ENCODE measurements at regions not wholly inside any gene's neighbourhood (a gene's known extent, or its start where the extent isn't known, plus 50 kb on each side); places are given as distances from the start of the nearest gene placed in this dataset.
"Not testable (repeated sequence)": the region's sequence is repeated elsewhere in the genome, so short reads cannot be mapped to it uniquely, and the experiment has no call there.

DNA sequence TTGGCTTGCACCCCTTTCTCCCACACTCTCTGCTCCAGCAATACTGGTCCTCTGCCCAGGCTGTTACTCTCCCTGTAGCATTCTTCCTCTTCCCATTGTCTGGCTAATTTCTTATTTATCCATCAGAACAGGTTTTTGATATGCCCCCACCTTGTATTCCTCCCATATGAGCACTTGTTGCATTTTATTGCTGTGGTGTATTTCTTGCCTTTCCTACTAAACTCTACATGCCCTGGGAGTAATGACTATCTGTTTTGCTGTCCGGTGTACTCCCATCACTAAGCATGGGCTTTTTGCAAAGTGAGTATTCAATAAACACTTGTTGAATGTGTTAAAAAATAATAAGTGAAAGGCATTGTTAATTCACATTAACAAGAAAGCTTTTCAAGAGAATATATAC is 104.3 kb upstream of the RANBP3L start:
- no peak overlapping the region for H3K4me3 ChIP-seq (replicated peaks in 1 of 3; ENCODE audit: low read depth in 2 of 3, low read length in 3 of 3)
- H3K4me3 Mint-ChIP-seq = no peak overlapping the region
- TF ChIP-seq, protein P1, sequence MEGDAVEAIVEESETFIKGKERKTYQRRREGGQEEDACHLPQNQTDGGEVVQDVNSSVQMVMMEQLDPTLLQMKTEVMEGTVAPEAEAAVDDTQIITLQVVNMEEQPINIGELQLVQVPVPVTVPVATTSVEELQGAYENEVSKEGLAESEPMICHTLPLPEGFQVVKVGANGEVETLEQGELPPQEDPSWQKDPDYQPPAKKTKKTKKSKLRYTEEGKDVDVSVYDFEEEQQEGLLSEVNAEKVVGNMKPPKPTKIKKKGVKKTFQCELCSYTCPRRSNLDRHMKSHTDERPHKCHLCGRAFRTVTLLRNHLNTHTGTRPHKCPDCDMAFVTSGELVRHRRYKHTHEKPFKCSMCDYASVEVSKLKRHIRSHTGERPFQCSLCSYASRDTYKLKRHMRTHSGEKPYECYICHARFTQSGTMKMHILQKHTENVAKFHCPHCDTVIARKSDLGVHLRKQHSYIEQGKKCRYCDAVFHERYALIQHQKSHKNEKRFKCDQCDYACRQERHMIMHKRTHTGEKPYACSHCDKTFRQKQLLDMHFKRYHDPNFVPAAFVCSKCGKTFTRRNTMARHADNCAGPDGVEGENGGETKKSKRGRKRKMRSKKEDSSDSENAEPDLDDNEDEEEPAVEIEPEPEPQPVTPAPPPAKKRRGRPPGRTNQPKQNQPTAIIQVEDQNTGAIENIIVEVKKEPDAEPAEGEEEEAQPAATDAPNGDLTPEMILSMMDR (IDR thresholded peaks at IDR 0.05) = no peak
- H3K27me3 ChIP-seq (ENCODE audit: control insufficient read depth in 2 of 2, insufficient read depth in 2 of 2, low read length in 2 of 2) = no peaks in the 10 kb centered on the region
- intact Hi-C loops (cut with micrococcal nuclease) = no loop called here
- H3K4me2 ChIP-seq (replicated peaks; ENCODE audit: extremely low read depth, low read length, poor library complexity, severe bottlenecking) = no peak overlapping the region
- peaks cover 0 to 5% (median 0%) of the 10 kb centered on the region in 7 donors for H3K9me3 Mint-ChIP-seq
- H4K20me1 ChIP-seq (ENCODE audit: insufficient read depth, low read length) = no peaks in the 10 kb centered on the region
- no peak overlapping the region for H2AFZ ChIP-seq (ENCODE audit: insufficient read depth, low read depth, low read length, poor library complexity, severe bottlenecking)
- no peak overlapping the region for H3K9ac ChIP-seq (ENCODE audit: insufficient read depth, low read length, poor library complexity, severe bottlenecking)
- H3K4me1 Mint-ChIP-seq = peaks cover 38% of the 10 kb centered on the region
- peaks cover 18 to 19% of the 10 kb centered on the region in 2 donors for H3K4me1 ChIP-seq (ENCODE audit: control insufficient read depth in 1 of 2, insufficient read depth in 2 of 2, low read length in 2 of 2)
- no peaks in the 10 kb centered on the region for H3K79me2 ChIP-seq (ENCODE audit: insufficient read depth, low read length)
- H3K36me3 Mint-ChIP-seq = no peaks in the 10 kb centered on the region
- H3K36me3 ChIP-seq (replicated peaks in 1 of 2; ENCODE audit: control insufficient read depth in 1 of 2, insufficient read depth in 2 of 2, low read length in 2 of 2) = no peaks in the 10 kb centered on the region
- no CpG with 5 or more reads among the region's 1 CpG for WGBS (ENCODE audit: insufficient coverage)
- DNase-seq = no peak
- H3K27ac Mint-ChIP-seq = no peak overlapping the region
- H3K27me3 Mint-ChIP-seq (ENCODE audit: low read depth in 3 of 3) = peaks cover 0 to 1% (median 0%) of the 10 kb centered on the region in 3 donors
- H3K27ac ChIP-seq (ENCODE audit: low read depth in 1 of 2, low read length in 2 of 2) = no peak overlapping the region
- no peaks in the 10 kb centered on the region for H3K9me3 ChIP-seq (replicated peaks in 1 of 2; ENCODE audit: control insufficient read depth in 1 of 2, insufficient read depth in 1 of 2, low read length in 2 of 2)

GRCh38 chr5:36407396-36407795 is 105.7 kb upstream of the RANBP3L start:
- no peaks in the 10 kb centered on the region for H4K20me1 ChIP-seq (ENCODE audit: insufficient read depth, low read length)
- H3K4me3 ChIP-seq (replicated peaks in 1 of 3; ENCODE audit: low read depth in 2 of 3, low read length in 3 of 3) = no peak overlapping the region
- no CpG with 5 or more reads among the region's 2 CpGs for WGBS (ENCODE audit: insufficient coverage)
- no peak overlapping the region for H3K9ac ChIP-seq (ENCODE audit: insufficient read depth, low read length, poor library complexity, severe bottlenecking)
- no peaks in the 10 kb centered on the region for H3K27me3 ChIP-seq (ENCODE audit: control insufficient read depth in 2 of 2, insufficient read depth in 2 of 2, low read length in 2 of 2)
- Mint-ChIP-seq H3K27ac (no peak overlapping the region), H3K4me1 (peaks cover 39% of the 10 kb centered on the region), H3K9me3 (peaks cover 0 to 5% (median 2%) of the 10 kb centered on the region in 7 donors), H3K36me3 (no peaks in the 10 kb centered on the region), H3K4me3 (no peak overlapping the region), H3K27me3 (ENCODE audit: low read depth in 3 of 3) (peaks cover 0 to 1% (median 0%) of the 10 kb centered on the region in 3 donors)
- H3K9me3 ChIP-seq (replicated peaks in 1 of 2; ENCODE audit: control insufficient read depth in 1 of 2, insufficient read depth in 1 of 2, low read length in 2 of 2) = no peaks in the 10 kb centered on the region
- no peak overlapping the region for H3K4me2 ChIP-seq (replicated peaks; ENCODE audit: extremely low read depth, low read length, poor library complexity, severe bottlenecking)
- H2AFZ ChIP-seq (ENCODE audit: insufficient read depth, low read depth, low read length, poor library complexity, severe bottlenecking) = no peak overlapping the region
- H3K36me3 ChIP-seq (replicated peaks in 1 of 2; ENCODE audit: control insufficient read depth in 1 of 2, insufficient read depth in 2 of 2, low read length in 2 of 2) = no peaks in the 10 kb centered on the region
- intact Hi-C loops (cut with micrococcal nuclease) = no loop called here
- TF ChIP-seq, protein P1 (IDR thresholded peaks at IDR 0.05) = no peak
- H3K79me2 ChIP-seq (ENCODE audit: insufficient read depth, low read length) = no peaks in the 10 kb centered on the region
- peaks cover 18 to 19% of the 10 kb centered on the region in 2 donors for H3K4me1 ChIP-seq (ENCODE audit: control insufficient read depth in 1 of 2, insufficient read depth in 2 of 2, low read length in 2 of 2)
- H3K27ac ChIP-seq (ENCODE audit: low read depth in 1 of 2, low read length in 2 of 2) = no peak overlapping the region
- no peak for DNase-seq

DNA sequence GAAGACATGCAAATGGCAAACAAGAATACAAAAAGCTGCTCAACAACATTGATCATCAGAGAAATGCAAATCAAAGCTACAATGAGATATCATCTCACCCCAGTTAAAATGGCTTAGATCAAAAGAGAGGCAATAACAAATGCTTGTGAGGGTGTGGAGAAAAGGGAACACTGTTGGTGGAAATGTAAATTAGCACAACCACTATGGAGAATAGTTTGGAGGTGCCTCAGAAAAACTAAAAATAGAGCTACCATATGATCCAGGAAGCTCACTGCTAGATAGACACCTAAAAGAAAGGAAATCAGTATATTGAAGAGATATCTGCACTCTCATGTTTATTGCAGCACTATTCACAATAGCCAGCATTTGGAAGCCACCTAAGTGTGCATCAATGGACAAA is 108.0 kb upstream of the RANBP3L start:
- H3K27ac Mint-ChIP-seq; H3K4me2 ChIP-seq (replicated peaks; ENCODE audit: extremely low read depth, low read length, poor library complexity, severe bottlenecking); H3K79me2 ChIP-seq (ENCODE audit: insufficient read depth, low read length); H3K4me3 Mint-ChIP-seq; H3K9me3 Mint-ChIP-seq; H3K4me1 ChIP-seq (ENCODE audit: control insufficient read depth in 1 of 2, insufficient read depth in 2 of 2, low read length in 2 of 2); H4K20me1 ChIP-seq (ENCODE audit: insufficient read depth, low read length); H3K27me3 ChIP-seq (ENCODE audit: control insufficient read depth in 2 of 2, insufficient read depth in 2 of 2, low read length in 2 of 2); H2AFZ ChIP-seq (ENCODE audit: insufficient read depth, low read depth, low read length, poor library complexity, severe bottlenecking); H3K4me3 ChIP-seq (replicated peaks in 1 of 3; ENCODE audit: low read depth in 2 of 3, low read length in 3 of 3); H3K9me3 ChIP-seq (replicated peaks in 1 of 2; ENCODE audit: control insufficient read depth in 1 of 2, insufficient read depth in 1 of 2, low read length in 2 of 2); DNase-seq; H3K27me3 Mint-ChIP-seq (ENCODE audit: low read depth in 3 of 3); H3K27ac ChIP-seq (ENCODE audit: low read depth in 1 of 2, low read length in 2 of 2); H3K36me3 Mint-ChIP-seq; H3K36me3 ChIP-seq (replicated peaks in 1 of 2; ENCODE audit: control insufficient read depth in 1 of 2, insufficient read depth in 2 of 2, low read length in 2 of 2); H3K9ac ChIP-seq (ENCODE audit: insufficient read depth, low read length, poor library complexity, severe bottlenecking): not testable (repeated sequence)
- peaks cover 17% of the 10 kb centered on the region for H3K4me1 Mint-ChIP-seq
- intact Hi-C loops (cut with micrococcal nuclease) = loop anchor here in 1 of 2 donors (5.0 kb wide), 1 partner anchor 283 kb away; no protein-coding TSS in a partner anchor
